GM18511 (cell line): ENCODE measurements at regions not wholly inside any gene's neighbourhood (a gene's known extent, or its start where the extent isn't known, plus 50 kb on each side); places are given as distances from the start of the nearest gene placed in this dataset.
"Not testable (repeated sequence)": the region's sequence is repeated elsewhere in the genome, so short reads cannot be mapped to it uniquely, and the experiment has no call there.

Experiments
- ATAC-seq: cut with Tn5 transposase; IDR thresholded peaks from one replicate; pipeline ENCODE4 v1.9.1; 2021; ENCODE audit warnings: mild to moderate bottlenecking, moderate library complexity; ENCODE audit not compliant: unreplicated experiment

GRCh38 chrX:39487166-39487968 is 610.4 kb downstream of the BCOR start:
- peak; percentile 45 for ATAC-seq

- ATAC-seq = no peak
Measured at GRCh38 chrX:39487969-39488330, 609.8 kb downstream of the BCOR start.

- ATAC-seq = peak; percentile 57
Measured at GRCh38 chrX:39491548-39492297, 606.0 kb downstream of the BCOR start.

- ATAC-seq = peak; percentile 66
Measured at GRCh38 chrX:39492497-39493162, 605.1 kb downstream of the BCOR start.

GRCh38 chrX:39493168-39493567 is 604.6 kb downstream of the BCOR start:
- peak; percentile 36 for ATAC-seq

GRCh38 chrX:39497117-39497516 is 600.6 kb downstream of the BCOR start:
- ATAC-seq = not testable (repeated sequence)

- no peak for ATAC-seq
Measured at GRCh38 chrX:39497702-39498265, 600.0 kb downstream of the BCOR start.

GRCh38 chrX:39499996-39500395 is 597.8 kb downstream of the BCOR start:
- ATAC-seq = no peak

- no peak for ATAC-seq
Measured at GRCh38 chrX:39501822-39502221, 595.9 kb downstream of the BCOR start.

- no peak for ATAC-seq
Measured at GRCh38 chrX:39502486-39502885, 595.3 kb downstream of the BCOR start.

- ATAC-seq = no peak
Measured at GRCh38 chrX:39504227-39504626, 593.5 kb downstream of the BCOR start.

- no peak for ATAC-seq
Measured at GRCh38 chrX:39504850-39505259, 592.9 kb downstream of the BCOR start.

GRCh38 chrX:39506131-39506530 is 591.6 kb downstream of the BCOR start:
- no peak for ATAC-seq

- no peak for ATAC-seq
Measured at GRCh38 chrX:39507034-39507433, 590.7 kb downstream of the BCOR start.

- no peak for ATAC-seq
Measured at GRCh38 chrX:39507617-39508299, 590.0 kb downstream of the BCOR start.

GRCh38 chrX:39508300-39508692 is 589.5 kb downstream of the BCOR start:
- no peak for ATAC-seq

- no peak for ATAC-seq
Measured at GRCh38 chrX:39509157-39509556, 588.6 kb downstream of the BCOR start.

- ATAC-seq = no peak
Measured at GRCh38 chrX:39513836-39514235, 583.9 kb downstream of the BCOR start.

GRCh38 chrX:39514801-39515200 is 583.0 kb downstream of the BCOR start:
- ATAC-seq = no peak

GRCh38 chrX:39516427-39516841 is 581.3 kb downstream of the BCOR start:
- no peak for ATAC-seq
